MV-4-11 (cell line): ENCODE measurements at regions not wholly inside any gene's neighbourhood (a gene's known extent, or its start where the extent isn't known, plus 50 kb on each side); places are given as distances from the start of the nearest gene placed in this dataset.
A peak's percentile ranks its signal among the peaks of the same experiment; 100 is the strongest.
"Not testable (repeated sequence)": the region's sequence is repeated elsewhere in the genome, so short reads cannot be mapped to it uniquely, and the experiment has no call there.

Source experiments
- DNase-seq: peaks from one replicate; lab custom pipeline; 2025; lab: John Stamatoyannopoulos, UW

DNA sequence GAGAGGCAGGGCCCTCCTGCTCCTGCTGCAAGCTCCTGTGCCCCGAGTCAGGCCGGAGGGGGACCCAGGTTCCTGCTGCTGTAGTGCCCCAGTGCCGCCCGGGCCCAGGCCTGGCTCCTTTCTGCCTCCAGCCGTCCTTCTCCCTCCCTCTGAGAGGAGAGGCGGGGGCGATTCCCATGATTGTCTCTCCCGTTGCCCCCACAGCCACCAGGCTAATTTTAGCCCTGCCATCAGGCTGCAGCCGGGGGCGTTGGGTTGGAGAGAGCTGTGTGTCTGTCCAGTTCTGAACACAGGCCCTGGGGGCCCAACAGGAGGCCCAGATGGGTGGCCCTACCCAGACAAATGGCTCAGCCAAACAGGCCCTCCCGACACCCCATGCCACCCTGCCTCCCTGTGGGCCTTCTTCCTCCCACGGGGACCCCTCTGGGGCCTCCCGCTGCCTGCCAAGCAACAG, 214.8 kb downstream of the TBC1D2B start:
- DNase-seq: no peak

DNA sequence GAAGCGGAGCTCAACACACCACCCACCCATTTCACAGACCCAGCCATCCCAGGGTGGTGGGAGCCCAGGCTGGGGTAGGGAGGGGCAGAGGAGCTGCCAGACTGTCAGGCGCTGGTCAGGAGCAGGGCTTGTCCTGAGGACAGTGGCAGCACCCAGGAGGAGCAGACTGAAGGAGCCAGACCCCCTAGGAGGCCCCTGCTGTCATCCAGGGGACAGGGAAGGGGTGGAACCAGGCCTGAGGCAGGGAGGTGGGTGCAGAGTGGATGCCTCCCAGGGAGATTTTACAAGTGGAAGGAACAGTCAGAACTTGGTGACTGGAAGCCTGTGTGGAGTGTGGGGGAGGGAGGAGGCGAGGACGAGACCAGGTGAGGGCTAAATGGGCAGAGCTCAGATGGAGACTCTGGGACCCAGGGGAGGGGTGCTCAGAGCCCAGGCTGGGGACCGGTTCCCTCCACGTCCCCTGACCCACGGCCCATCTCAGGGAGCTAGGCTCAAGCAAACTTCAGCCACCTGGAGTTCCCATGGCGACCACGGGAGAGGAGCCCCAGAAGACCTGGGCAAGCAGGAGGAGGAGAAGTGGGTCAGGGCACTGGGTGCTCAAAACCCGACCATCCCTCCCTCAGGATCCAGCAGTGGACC, 215.4 kb downstream of the TBC1D2B start:
- not testable (repeated sequence) for DNase-seq

DNA sequence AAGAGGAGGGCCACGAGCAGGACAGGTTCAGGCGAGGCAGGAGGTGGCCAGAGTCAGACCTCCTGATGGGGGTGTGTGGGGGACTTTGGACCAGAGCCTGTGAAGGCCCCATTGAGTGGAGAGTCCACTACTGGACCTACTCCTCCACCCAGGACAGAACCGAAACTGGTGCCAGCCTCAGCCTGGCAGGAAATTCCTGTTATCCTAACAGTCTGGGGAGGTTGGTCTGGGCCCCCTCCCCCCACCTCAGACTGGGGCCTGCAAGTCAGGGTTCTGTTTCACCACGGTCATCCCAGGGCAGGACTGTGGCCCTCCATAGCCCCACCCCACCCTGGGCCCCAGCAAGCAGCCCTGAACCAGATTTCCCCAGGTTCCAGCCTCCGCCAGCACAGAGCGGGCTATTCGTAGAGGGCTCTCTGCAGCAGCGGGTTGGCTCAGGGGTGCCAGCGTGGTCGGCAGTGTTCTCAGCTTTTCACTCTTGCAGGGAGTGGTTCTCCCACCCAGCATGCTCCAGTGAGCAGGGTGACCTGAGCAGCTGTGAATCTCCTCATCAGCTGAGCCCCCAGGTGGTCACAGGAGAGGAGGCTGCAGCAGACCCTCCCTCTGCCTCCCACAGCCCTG, 217.3 kb downstream of the TBC1D2B start:
- no peak for DNase-seq

DNA sequence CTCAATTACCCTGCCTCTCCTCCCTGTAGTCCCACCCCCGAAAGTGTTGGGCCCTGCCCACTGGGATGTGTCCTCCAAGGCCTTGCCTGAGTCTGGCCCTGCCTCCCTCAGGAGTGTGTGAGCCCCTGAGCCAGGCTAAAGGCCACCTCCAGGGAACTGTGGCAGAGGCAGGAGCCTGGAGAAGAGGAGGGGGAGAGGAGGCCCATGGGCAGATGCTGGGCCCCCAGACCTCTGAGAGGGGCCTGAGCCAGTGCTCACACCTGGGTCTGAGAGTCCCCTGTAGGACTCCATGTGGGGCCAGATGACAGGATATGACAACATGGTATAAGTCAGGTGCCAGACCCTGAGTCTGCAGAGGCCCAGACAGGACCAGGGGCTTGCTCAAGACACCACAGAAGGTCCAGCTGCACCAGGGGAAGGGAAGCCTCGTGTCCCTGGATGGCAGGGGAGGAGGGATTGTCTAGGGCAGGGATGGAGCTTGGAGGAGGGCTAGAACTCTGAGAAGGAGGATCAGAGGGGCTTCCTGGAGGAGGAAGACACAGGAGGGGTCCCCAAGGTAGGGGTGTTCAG, 217.9 kb downstream of the TBC1D2B start:
- DNase-seq: no peak

DNA sequence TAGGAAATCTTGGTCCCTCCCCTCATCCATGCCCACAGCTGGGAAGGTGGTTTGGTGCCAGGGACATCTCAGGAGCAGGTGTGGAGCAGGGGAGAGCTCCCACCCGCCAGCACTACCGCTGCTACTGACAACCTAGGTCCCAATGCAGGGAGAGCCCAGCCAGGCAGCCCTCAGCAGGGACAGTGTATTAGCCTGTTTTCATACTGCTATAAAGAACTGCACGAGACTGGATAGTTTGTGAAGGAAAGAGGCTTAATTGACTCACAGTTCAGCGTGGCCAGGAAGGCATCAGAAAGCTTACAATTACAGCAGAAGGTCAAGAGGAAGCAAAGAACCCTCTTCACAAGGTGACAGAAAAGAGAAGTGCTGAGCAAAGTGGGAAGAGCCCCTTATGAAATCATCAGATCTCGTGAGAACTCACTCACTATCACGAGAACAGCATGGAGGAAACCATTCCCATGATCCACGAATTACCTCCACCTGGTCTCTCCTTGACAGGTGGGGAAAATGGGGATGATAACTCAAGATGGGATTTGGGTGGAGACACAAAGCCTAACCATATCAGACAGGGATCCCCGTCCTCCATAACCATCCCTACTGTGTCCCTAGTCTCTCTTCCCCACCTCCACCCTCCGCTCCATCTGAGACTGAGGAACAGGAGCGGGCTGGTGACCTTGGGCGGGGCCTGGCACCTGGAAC, 218.6 kb downstream of the TBC1D2B start:
- DNase-seq: peak; percentile 81

DNA sequence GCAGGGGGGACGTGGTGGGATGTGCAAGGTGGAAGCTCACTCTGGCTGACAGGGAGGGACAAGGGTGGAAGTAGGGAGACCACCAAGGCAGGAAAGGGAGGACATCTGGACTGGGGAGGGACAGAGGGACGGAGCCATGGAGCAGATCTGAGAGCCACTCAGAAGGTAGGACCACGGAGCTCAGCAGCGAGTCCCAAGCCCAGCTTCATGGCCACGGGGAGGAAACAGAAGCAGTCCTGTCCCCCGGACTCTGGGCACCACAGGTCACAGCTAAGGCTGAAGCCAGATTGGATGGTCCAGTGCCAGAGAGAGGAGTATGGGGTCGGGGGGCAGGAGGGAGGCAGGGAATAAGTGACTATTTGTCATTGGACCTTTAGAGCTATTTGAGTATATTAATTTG, 220.1 kb downstream of the TBC1D2B start:
- no peak for DNase-seq

DNA sequence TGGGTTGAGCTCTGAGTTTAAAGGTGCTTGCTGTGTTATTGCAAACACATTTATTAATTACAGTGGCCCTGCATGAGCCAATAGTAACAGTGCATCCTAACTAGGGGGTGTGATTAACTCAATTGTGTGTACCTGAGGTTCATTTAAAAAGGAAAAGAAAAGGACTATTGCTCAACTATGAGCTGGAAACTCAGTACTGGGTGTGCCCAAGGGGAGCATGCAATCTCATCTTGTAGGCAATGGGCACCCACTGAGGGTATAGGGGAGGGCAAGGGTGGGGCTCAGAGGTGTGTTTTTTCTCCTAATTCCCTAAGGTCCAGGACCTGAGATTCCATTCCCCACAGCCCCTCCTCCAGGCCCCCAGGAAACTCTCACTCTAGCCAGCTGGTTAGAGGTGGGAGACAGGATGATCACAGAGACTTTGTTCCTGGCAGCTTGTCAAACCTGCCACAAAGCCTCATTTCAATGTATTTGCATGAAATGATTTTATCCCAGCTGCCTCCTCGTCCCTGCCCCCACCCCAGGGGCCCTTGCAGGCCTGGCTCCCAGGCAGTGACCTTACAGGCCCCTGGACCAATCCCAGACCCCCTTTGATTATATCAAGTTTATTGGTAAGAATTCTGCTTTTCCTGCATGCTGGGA, 220.7 kb downstream of the TBC1D2B start:
- DNase-seq: no peak

DNA sequence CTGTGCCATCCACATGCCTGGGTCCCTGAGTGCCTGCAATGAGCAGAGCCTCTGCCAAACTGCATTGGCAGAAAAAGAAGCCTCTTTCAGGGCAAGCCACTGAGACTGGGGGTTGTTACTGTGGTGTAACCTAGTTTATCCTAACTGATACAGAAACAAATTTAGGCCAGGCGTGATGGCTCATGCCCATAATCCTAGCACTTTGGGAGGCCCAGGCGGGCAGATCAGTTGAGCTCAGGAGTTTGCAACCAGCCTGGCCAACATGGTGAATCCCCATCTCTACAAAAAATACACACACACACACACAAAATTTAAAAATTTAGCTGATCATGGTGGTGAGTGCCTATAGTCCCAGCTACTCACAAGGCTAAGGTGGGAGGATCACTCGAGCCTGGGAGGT, 221.6 kb downstream of the TBC1D2B start:
- no peak for DNase-seq

DNA sequence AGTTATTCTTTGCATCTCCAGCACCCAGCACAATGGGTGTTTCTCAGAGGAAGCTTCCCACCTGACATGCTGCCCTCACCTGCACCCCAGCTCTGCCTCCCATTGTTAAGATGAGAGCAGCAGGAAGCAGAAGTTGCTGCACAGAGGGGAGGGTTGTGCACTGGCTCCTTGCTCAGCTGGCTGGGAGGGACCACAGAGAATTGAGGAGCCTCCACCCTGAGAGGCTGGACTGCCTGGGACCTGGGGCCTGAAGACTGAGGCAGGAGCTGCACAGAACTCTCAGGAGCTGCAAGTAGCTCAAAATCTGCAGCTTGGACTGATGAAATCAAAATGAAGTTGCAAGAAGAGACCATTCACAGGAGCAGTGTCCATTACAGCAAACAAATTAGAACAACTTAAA, 222.3 kb upstream of the LINGO1 start:
- DNase-seq: no peak

DNA sequence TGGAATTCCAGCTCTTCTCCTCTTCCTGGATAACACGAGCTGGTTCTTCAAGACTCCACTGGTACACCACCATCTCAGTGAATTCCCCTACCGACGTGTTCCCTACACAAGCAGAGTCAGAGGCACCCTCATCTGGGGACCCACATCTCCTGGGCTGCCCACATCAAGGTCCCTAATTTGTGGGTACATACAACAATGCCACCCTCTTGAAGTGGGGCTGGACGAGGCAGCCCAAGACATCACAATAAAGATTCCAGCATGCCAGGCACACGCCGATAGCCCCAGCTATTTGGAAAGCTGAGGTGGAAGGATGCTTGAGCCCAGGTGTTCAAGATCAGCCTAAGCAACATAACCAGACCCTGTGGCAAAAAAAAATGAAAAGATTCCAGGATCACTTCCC, 221.2 kb upstream of the LINGO1 start:
- no peak for DNase-seq

DNA sequence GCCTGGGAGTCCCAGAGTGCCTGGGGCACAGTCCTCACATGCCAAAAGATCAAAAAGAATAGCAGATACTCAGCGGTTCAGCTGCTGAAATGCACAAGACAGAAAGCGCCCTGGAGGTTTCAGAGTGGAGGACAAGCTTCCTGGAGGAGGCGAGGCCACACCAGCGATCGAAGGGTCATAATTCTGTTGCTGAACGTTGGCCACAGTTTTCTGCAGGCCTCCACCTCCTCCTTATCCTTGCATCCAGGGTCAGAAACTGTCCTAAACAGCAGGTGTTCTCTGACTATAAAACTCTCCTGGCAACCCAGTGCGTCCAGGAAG, 220.3 kb upstream of the LINGO1 start:
- no peak for DNase-seq

DNA sequence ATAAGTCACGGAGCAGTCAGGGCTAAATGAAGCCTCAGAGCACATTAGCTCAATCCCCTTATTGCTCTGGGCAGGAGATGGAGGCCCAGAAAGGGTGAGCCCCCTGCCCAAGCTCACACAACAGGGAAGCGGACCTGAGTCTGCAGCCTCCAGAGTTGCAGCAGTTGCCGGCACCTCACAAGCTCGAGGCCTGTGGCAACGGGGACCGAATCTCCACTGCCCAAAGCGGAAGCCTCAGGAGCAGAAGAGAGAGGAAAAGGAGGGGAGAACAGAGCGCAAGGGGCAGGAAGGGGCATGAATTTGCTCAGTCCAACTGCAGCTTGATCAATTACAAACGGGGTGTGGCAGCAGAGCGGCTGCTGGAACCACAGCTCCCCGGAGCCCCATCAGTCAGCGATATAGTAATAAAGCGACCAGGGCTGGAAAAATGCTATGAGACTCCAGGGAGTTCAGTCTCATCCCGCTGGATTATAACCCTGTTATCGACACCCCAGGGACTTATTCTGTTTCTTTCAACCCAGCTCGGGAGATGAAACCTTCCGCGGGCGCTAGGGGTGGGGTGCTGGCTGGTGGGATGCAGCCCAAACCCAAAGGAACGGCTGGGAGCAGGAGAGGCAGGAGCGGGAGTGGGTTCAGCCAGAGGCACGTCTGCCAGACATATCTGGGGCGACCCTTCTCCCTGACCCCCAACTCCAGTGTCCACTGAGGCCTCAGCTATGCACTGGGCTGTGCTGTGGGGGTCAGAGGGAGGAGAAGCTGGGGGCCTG, 219.7 kb upstream of the LINGO1 start:
- DNase-seq: no peak

DNA sequence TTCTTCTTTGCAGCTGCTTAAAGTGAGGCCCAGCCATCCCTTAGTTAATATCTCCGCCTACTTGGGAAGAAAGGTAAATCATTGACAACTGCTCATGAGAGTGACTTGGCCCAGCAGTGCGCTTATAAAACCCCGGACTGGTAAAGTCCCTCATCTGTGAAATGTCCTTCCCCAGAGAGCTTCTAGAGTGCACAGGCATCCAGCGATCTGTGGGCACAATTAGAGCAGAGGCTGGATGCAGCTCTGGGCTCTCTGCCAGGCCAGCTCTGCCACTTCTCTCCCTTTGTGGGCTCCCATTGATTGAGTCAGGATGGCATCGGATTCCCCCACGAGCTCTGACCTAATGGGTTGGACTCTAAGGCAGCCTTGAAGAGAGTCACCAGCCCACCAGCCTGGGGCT, 219.0 kb upstream of the LINGO1 start:
- no peak for DNase-seq

DNA sequence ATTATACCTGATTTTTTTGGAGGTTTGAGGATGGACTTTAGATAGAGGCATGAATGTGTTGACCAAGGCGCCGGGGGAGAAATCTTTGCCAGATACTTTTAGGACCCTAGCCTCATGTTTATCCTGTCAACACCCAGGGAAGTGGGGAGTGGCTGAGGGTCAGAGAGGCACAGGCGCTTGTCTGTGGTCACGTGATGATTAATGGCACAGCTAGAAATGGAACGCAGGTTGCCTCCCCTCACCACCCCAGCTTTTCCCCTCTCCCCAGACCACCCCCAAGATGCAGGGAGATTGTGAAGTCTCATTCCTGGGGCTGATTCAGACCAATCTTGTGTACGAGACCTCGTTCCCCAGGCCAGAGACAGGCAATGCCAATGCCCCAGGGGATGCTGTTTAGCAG, 218.4 kb upstream of the LINGO1 start:
- DNase-seq: no peak

DNA sequence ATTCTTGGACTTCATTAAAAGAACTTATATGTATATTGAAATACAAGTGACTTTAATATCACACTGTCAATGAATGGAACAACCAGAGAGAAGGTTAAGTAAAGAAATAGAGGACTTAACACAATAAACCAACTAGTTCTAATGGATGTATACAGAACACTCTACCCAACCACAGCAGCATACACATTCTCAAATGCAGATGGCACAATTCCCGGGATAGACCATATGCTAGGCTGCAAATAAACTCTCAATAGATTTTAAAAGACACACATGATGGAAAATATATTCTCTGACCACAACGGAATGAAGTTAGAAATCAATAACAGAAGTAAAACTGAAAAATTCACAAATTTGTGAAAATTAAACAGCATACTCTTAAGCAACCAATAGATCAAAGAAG, 214.3 kb upstream of the LINGO1 start:
- DNase-seq: no peak

DNA sequence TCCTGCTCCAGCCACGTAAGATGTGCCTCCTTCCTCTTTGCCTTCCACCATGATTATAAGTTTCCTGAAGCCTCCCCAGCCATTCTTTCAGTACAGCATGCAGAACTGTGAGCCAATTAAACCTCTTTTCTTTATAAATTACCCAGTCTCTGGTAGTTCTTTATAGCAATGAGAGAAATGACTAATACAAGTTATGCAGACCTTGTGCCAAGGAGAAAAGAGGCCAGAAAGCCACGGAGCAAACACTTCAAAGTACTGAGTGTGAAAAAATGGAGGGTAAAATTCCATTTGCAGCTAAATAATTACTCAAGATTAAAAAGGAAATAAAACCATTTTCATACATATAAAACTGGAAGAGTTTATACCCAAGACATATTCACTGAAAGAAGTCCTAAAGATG, 213.6 kb upstream of the LINGO1 start:
- DNase-seq: no peak

DNA sequence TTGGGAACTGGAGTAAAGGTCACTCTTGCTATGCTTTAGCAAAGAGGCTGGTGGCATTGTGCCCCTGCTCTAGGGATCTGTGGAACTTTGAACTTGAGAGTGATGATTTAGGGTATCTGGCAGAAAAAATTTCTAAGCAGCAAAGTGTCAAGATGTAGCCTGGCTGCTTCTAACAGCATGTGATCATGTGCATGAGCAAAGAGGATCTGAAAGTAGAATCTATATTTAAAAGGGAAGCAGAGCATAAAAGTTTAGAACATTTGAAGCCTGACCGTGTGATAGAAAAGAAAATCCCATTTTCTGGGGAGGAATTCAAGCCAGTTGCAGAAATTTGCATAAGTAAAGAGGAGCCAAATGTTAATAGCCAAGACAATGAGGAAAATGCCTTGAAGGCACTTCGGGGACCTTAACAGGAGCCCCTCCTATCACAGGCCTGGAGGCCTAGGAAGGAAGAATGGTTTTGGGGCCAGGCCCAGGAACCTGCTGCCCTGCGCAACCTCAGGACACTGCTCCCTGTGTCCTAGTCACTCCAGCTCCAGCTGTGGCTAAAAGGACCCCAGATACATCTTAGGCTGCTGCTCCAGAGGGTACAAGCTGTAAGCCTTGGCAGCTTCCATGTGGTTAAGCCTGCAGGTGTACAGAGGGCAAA, 212.2 kb upstream of the LINGO1 start:
- peak; percentile 72 for DNase-seq

DNA sequence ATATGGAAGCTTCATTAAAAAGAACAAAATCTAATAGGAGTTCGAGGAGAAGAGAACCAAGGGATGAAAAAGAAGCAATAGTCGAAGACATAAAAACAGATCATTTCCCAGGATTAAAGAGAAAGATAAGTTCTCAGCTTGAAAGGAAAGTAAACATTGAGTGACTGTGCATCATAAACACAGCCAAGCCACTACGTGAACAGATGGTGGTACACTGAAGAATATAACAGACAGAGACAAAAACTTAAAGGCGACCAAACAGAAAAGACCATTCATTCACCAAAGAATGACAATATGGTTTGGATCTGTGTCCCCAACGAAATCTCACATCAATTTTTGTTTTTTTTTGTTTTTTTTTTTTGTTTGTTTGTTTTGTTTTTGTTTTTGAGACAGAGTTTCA, 210.8 kb upstream of the LINGO1 start:
- no peak for DNase-seq

DNA sequence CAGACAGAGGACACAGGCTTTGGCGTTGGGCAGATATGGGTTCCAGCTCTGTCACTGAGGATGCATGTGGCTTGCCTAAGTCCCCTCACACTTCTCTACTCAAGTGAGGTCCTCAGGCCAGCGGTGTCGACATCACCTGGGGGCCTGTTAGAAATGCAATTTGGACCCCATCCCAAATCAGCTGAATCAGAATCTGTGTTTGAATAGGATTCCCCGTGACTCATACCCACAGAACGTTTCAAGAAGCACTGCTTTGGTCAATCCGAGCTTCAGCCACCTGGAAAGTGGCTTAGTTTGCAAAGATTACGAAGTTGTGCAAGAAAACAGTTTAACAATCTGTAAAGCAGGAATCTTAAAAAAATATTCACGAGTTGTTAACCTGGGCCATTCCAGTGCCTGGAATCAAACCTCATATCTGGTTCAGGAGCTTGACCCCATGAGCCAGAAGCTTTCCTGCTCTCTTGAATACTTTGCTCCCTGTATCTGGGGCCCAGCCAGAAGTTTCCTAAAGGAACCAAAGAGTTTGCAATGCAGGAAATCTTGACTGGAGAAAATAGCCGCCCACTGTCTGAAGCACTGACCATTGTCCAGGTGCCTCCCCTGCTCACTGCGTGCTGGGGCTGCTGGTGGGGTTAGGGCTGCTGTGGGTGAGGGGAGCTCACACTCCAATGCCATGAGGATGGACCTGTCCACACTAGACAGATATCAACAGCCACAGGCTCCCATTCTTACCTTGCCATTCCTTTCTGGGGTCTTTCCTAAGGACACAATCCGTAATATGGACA, 208.5 kb upstream of the LINGO1 start:
- no peak for DNase-seq

DNA sequence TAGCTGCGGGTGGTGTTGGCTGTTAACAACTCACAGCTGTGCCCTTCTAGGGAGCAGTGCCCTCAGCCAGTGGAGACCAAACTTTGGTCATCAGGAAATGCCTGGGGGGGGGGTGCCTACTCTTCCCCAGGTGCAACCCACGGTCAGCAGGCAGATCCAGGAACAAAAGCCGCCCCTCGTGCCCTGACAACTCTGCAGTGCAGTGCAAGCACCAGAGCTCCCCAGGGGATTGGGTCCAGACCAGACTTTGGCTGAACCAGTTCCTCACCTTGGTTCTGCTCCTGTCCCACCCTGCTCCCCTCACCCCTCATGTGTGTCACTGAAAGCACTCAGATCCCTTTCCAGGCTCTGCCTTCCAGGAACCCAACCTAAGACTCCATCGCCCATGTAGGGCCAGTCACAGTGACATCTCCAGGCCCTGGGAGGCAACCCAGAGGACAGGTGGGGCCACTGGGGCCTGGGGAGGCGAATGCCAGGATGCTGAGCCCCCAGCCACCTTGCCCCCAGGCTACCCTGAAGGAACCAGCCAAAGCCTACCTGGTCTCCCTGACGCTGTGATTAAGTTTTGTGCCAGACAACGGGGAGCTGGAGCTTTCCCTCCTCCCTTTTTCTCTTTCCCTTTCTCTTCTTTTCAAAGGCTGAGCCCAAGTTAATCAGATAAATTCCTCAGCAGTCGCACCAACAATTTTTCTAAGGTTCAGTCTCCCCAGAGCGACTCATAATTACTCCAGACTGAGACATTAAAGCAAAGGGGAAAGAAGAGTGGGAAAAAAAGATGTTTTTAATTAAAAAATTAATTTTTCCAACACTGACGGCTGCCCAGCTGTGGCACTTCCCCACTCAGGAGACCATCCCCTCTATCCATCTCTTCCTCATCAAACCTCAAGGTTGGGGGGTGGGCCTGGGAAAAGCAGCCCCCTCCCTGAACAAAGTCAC, 207.5 kb upstream of the LINGO1 start:
- DNase-seq: no peak
